ENCODE measurements at regions not wholly inside any gene's neighbourhood (a gene's known extent, or its start where the extent isn't known, plus 50 kb on each side); places are given as distances from the start of the nearest gene placed in this dataset.

GRCh38 chrX:40805404-40805803, 70.1 kb upstream of the MED14 start:
- TF ChIP-seq ZBTB48 (tag by site-specific recombination; IDR thresholded peaks at IDR 0.05) (no peak), YY1 (tag by site-specific recombination; IDR thresholded peaks at IDR 0.05) (no peak), ZNF174 (tag by site-specific recombination; IDR thresholded peaks at IDR 0.05) (no peak), ZNF513 (tag by site-specific recombination; IDR thresholded peaks at IDR 0.05) (no peak), CTCF (tag by site-specific recombination; IDR thresholded peaks at IDR 0.05) (no peak), ZNF138 (tag by site-specific recombination; IDR thresholded peaks at IDR 0.05; ENCODE audit: borderline replicate concordance) (no peak), ZNF148 (tag by site-specific recombination; IDR thresholded peaks at IDR 0.05; ENCODE audit: borderline replicate concordance) (no peak), MYNN (tag by site-specific recombination; IDR thresholded peaks at IDR 0.05; ENCODE audit: borderline replicate concordance) (no peak), ZEB2 (tag by site-specific recombination; IDR thresholded peaks at IDR 0.05) (no peak), ZNF114 (tag by site-specific recombination; IDR thresholded peaks at IDR 0.05) (no peak), ZNF24 (tag by site-specific recombination; IDR thresholded peaks at IDR 0.05) (no peak)

Data from HEK293 (cell line).